GM18907 (cell line): ENCODE measurements at regions not wholly inside any gene's neighbourhood (a gene's known extent, or its start where the extent isn't known, plus 50 kb on each side); places are given as distances from the start of the nearest gene placed in this dataset.

Source experiments
- ATAC-seq: cut with Tn5 transposase; IDR thresholded peaks from one replicate; pipeline ENCODE4 v1.9.1; 2021; ENCODE audit warnings: mild to moderate bottlenecking, moderate library complexity; ENCODE audit not compliant: unreplicated experiment

- ATAC-seq: no peak
These were observed 72.2 kb upstream of the TAF1B start for GRCh38 chr2:9771101-9771449.

- ATAC-seq: no peak
These were observed 71.7 kb upstream of the TAF1B start for GRCh38 chr2:9771481-9772017.

DNA sequence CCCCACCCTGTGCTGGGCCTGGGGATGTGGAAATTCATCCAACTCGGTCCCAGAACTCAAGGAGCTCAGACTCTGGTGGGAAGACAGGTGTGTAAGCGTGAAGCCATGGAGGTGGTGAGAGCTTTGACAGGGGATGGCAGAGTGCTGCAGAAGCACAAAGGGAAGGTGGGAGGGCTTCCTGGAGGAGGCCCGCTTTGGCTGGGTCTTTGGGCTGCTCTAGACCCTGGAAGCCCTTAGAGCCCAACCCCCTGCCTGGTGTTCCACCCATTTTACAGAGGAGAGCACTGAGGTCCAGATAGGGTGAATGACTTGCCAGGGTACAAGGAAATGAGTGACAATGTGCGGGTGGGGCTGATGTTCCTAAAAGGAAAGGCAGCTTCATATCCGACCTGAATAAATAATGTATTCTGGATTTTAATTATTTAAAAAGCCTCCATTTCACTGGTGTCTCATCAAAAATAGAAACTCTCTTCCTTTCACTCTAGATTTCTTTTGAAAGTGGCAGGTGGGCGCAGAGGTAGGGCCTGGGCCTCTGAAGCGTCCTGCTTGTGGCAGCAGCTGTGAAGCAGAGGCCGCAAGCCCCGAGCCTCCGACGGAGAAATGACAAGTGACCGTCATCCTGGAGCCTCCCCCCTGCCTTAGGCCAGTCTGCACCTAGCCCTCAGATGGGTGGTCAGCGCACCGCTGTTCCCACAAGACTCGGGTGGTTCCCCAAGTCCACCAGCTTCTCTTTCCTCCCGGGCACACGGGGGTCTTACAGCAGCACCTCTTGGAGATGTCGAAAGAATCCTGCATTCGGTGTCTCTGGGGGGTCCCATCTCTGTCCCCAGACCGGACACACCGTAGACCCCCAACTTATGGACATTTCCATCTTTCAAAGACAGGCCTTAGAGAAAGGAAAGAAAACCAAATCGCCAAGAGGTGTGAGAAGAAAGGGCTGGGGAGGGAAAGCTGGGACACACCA lies 71.0 kb upstream of the TAF1B start:
- no peak for ATAC-seq

- ATAC-seq: no peak
These were observed 70.0 kb upstream of the TAF1B start for GRCh38 chr2:9772999-9773902.

- no peak for ATAC-seq
These were observed 69.4 kb upstream of the TAF1B start for GRCh38 chr2:9773903-9774239.

DNA sequence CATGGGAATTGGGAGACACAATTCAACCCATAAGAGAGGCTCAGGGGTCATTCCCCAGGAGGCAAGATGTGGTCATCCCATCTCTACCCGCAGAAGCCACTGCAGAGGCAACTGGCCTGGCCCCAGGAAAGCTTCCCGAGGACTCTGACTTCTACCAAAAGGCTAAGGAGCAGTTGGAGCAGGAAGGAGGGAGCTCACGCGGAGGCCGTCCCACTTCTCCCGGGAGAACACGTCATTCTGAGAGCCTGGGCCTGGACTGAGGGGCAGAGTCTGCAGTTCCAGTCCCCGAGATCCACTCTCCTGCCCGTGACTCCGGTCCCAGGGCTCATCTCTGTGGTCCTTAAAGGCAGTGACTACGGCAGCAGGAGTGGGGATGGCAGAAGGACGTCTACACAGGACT lies 69.0 kb upstream of the TAF1B start:
- no peak for ATAC-seq

GRCh38 chr2:9775351-9775750 lies 67.9 kb upstream of the TAF1B start:
- no peak for ATAC-seq

- no peak for ATAC-seq
These were observed 67.1 kb upstream of the TAF1B start for GRCh38 chr2:9775999-9776712.

DNA sequence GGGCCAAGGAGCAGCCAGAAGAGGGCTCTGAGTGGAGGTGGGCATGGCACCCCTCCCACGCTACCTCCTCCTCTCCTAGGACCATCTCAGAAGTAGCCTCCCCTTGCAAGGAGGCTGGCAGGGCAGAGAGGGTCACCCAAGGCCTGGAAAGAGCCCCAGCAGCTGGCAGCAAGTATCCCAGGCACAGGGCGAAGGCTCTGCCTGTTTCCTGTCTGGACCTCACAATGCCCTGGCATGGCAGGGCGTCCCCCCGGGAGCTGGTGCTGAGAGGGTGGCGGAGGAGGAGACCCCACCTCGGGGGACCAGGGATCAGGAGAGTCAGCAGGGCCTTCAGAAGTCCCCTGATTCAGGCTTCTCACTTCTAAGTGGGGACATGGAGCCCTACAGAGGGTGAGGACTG lies 66.2 kb upstream of the TAF1B start:
- ATAC-seq: no peak

DNA sequence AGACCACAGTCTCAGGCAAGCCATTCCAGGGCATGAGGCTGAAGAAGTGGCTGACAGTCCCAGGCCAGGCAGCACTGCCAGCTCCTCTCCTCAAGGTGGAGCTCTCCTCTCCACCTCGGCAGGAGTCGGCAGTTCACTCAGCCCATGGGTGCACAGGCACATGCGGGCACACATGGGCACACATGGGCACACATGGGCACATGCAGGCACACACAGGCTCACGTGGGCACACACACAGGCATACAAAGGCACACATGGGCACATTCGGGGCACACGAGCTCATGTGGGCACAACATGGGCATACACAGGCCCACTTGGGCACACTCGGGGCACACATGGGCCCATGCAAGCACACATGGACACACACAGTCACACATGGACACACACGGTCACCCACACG lies 65.3 kb upstream of the TAF1B start:
- no peak for ATAC-seq

DNA sequence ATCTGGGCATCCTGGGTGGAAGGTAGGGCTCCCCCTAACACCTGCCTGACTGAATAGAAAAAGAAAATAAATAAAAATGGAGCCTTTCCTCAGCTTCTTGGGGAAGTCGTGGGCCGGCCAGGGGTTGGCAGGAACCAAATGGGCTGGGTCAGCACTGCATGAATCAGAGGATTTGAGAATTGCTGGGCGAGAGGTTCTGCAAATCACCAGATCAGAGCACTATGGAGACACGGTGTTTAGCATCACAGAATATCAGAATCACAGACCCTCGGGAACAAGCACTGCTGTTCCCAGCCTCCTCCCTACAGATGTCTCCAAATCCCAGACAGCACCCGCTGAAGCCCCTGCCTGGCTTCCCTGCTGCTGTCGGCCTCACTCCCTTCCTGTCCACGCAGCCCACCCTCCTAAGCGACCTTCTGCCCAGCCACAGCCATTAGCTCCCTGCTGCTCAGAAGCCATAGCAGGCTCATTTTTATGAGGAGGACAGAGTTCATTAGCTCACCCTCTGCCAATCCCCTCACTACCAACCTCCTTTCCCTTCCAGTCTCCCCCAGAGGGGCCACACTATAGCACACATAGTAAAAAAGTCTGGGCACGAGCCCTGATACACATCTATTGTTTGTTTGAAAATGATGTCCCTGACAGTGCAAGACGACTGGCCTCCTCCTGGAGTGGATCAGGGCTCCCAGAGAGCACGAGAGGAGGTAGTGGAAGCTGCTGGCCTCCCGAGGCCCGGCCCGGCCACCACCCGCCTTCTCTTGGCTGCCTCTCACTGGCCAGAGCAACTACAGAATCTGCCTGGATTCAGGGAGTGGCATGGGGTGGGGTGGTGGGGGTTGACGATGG lies 64.6 kb upstream of the TAF1B start:
- ATAC-seq: no peak

DNA sequence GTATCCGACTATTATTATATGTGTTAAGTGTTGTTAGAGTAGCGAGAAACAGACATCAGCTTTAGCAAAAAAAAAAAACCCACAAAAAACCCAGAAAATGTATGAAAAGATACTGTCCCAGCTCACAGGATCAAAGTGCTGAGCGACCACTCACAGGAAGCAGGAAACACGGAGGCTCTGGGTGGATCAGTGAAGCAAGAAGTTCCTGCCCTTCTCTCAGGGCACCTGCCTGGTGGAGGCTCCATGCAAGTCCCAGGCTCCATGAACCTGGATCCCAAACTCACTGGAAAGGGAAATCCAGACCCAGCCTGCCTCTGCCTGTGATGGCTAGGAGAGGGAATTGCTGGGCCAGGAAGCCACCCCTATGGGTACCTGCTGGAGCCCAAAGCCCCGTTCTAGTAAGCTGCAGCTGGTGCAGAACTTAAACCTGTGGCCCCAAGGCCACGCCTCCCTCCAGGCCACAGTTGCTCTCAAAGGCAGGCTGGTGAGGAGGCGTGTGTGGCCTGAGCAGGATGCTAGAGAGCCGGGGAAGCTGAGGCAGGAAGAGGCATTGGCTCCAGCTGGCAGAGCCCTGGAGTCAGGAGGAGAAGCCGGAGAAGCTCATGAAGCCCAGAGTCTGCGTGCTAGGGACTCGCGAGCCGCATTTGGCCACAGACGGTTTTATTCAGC lies 63.5 kb upstream of the TAF1B start:
- ATAC-seq: peak; percentile 58

GRCh38 chr2:9780368-9781130 lies 62.7 kb upstream of the TAF1B start:
- ATAC-seq: no peak

- ATAC-seq: no peak
These were observed 62.0 kb upstream of the TAF1B start for GRCh38 chr2:9781252-9781651.

DNA sequence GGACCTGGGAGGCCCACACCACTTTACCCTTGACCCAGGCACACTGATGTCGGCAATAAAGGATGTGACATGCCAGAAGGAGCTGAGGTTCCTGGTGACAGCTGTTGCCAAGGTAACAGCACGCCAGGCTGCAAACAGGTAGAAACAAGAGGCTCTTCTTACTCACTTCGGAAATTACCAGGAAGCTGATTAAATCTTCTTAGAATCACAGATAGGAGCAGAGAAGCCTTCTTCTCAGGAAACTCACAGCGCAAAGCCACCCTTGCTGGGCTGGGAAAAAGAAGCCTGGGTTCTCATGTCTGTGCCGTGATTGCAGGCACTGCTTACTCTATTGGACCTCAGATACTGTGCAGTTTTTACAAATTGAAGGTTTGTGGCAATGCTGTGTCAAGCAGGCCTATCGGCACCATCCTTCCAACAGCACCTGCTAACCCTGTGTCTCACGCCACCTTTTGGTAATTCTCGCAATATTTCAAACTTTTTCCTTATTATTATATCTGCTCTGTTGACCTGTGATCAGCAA lies 61.0 kb upstream of the TAF1B start:
- no peak for ATAC-seq

GRCh38 chr2:9789371-9789770 lies 53.9 kb upstream of the TAF1B start:
- ATAC-seq: no peak

DNA sequence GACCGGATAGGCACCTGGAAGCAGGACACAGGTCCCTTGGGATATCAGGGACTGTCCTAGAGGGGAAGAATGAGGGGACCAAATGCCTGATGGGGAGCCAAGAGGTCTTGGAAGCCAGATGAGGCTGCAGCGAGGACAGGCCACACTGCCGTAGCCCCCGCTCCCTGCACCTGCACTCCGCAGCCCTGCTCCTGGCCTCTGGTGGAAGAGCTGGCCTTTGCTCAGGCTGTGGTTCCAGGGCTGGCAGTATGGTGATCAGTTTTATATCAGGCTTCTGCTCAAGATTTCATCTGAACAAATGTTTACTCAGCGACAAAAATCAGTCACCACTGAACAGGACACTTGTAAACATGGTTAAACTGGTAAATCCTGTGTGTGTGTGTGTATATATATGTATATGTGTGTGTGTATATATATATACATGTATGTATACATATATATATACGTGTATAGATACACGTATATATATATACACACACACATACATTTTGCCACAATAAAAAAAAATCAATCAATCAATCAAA lies 52.5 kb upstream of the TAF1B start:
- ATAC-seq: no peak

DNA sequence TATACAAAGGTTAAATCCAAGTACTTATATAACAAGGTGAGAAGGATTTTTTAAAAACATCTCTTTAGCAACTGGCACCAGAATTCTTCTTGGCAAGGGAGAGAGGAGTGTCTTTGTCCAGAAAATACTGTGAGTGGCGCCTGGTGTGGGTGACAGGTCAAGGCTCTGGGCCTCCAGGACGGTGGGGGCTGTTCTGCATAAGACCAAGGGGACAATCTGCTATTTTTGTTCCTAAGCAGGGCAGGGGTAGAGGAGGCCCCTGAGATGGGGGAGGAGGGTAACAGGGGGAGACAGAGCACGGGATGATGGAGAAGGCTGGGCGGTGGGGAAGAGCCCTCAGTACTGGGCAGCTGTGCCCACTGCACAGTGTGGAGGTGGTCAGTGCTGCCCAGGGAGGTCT lies 51.6 kb upstream of the TAF1B start:
- no peak for ATAC-seq
